DMS53 treated with DMSO at 0.1 percent for 48 hours (cell line): ENCODE measurements at regions not wholly inside any gene's neighbourhood (a gene's known extent, or its start where the extent isn't known, plus 50 kb on each side); places are given as distances from the start of the nearest gene placed in this dataset.

Experiments used
- DNase-seq: peaks from one replicate; lab custom pipeline; 2025; ENCODE audit not compliant: unreplicated experiment; lab: John Stamatoyannopoulos, UW

GRCh38 chr17:77592106-77592865 is 366.2 kb upstream of the TNRC6C start:
- no peak for DNase-seq

DNA sequence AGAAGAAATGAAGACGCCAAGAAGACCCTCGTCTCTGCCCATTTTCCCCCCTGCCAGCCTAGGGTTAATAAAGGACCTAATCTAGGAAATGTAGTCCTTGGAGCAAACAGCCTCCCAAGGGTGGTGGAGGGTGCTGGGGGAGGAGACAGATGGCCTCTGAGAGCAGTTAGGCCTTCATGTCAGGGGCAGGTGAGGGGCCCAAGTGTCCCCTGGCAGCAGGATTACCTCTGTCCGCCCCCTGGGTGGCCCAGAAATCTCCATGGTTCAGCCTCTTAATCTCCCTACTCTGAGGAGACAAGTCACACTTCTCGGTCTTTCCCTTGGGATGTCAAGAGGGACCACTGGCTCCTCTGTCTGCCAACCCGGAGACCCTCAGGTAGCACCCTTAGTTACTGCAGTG is 365.4 kb upstream of the TNRC6C start:
- no peak for DNase-seq

DNA sequence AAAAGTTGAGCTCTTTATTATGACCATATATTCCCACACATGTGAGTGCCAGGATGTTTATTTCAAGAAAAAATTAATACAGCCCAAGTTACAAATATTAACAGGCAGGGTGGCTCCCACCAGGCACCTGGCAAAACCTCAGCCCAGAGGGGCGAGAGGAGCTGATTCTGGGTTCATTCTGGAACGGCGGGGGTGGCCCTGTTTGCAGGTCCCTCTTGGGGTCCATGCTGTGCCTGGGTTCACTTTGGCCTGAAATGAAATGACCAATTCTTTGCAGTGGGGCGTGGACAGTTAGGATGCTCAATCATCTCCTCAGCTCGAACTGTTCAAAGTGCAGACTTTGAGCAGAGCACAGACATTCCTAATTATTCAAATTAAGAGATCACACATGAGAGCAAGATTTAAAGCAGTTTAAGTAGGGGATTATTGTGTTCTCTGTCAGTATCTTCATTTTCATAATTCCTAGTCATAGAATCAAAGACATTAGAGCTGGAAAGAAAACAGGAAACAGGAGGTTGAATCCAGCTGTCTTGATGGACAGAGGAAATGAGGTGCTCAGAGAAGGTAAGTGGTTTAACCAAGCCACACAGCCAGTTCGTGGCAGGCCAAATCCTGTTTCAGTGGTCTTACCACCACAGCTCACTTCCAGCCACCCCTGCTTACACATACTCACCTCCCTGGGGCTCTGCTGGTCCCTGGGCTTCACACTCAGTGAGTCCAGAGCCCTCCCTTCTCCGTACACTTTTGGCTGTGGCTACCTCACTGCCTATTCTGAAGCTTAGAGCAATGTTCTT is 363.9 kb upstream of the TNRC6C start:
- DNase-seq, result no peak

DNA sequence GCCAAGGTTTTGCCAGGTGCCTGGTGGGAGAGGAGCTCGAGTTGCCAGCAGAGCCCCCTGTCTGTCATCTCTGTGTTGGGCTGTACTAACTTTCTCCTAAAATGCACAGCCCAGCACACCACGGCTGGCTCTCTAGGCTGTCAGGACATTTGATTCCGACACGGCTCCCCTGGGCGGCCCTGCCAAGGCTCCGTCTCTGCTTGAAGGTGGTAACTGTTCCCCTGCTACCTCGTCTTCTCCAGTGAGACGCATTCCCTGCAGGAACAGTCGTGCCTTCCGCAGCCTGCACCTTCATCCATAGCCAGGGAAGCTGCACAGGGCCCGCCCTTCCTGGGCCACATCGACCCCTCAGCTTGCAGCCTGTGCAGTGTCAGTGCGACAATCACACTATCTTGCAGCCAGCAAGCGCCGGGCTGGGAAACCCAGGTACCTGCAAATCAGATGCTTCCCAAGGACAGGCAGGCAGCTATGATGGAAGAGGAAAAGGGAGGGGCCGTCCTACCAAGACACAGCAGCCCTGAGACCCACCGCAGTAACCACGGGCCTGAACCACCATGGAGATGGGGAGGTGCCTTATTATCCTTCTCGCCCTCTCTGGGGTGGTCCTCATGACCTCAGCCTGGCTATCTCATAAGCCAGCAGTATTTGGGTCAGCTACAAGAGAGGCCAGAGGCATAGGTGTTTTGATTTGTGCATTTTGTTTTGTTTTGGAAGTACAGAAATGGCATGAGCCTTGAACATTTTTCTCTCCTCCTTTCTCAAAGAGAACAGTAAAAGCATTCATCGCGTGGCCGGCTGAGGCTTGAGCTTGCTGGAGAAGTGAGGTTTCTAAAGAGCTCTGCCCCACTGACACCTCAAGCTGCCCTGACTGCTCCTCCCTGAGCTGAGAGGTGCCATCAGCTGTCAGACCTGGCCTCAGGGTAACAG is 361.7 kb upstream of the TNRC6C start:
- no peak for DNase-seq

- DNase-seq, result no peak
Observed at GRCh38 chr17:77597418-77598240, 360.9 kb upstream of the TNRC6C start.

GRCh38 chr17:77598241-77598620 is 360.3 kb upstream of the TNRC6C start:
- DNase-seq, result no peak

- no peak for DNase-seq
Observed at GRCh38 chr17:77599699-77600098, 358.8 kb upstream of the TNRC6C start.

DNA sequence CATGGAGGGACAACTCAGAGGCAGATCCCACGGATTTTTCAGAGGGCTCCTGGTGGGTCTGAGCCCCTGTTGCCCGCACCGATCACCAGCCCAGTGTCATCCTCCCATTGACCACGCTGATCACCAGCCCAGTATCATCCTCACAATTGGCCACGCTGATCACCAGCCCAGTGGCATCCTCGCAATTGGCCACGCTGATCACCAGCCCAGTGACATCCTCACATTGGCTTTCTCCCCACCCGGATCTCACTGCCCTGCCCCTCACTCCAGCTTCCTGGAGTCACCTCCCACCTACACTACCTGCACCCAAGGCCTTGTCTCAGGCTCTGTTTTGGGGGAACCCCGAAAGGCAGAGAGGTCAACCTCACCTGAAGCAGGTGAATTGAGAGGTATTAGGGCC is 358.2 kb upstream of the TNRC6C start:
- no peak for DNase-seq

DNA sequence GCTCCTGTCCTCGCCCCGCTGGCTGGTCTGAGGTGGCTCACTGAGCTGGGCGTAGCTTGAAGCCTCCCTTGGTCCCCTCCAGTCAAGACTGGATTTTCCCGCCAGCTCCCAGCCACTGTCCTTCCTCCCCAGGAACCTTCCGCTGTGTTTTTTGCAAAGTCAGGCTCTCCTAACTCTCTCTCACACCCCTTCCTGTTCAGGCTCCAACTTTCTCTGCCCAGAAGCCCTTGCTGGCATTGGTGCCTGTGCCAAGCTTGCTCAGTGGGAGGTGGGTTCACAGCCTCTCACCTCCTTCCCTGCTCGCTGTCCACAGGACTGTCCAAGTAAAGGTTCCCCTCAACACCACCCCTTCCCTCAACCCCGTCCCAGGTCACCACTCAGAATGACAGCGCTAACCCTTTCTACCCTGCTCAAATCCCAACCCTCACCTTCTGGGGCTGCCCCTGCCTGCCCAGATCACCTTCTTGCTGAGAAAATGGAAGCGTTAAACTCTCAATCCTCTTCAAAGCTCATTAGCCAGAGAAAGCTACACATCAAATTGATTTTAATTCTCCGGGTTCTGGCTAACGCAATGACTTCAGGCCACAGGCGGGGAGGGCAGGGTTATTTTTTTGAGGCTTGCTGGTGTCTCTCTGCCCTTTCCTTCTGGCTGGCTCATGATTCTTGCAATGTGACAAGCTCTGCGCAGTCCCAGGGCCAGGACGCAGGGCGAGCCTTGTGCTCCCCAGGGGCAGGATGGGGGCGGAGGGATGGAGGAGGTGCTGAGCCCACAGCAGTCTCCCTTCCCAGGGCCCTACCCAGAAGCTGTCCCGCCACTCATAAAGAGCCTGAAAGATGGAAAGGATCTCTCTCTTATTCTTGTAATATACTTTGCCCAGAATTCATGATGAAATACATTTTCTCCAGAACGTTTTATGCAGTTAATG is 357.2 kb upstream of the TNRC6C start:
- DNase-seq, result no peak

DNA sequence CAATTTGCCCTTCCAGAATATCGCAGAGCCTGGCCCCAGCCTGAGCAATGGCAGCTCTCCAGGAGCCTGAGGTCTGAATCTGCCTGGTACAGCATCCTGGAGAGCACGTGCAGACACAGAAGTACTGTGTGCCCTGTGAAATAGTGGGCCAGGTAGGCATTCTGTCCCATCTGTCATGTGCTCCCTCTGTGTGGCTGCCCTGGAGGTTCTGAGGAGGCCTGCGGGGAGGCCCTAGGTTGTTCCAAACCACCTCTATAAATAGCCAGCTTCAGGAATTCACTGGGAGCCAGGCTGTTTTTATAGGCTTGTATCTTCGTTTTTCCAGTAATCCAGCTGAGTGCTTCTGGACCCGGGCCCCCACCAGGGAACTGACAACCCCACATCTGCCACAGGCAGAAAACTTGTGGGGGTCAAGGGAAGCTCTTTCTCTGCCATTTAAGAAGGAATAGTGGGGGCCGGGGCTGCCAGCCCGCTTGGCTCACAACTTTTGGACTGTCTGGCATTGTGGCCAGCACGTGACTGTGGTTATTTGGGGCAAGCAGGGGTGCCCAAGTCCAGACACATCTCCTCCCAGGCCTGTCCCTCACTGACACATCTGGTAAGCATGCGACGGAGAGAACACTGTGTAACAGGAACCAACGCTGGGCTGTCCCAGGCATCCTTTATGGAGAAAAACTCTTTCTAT is 356.3 kb upstream of the TNRC6C start:
- no peak for DNase-seq

DNA sequence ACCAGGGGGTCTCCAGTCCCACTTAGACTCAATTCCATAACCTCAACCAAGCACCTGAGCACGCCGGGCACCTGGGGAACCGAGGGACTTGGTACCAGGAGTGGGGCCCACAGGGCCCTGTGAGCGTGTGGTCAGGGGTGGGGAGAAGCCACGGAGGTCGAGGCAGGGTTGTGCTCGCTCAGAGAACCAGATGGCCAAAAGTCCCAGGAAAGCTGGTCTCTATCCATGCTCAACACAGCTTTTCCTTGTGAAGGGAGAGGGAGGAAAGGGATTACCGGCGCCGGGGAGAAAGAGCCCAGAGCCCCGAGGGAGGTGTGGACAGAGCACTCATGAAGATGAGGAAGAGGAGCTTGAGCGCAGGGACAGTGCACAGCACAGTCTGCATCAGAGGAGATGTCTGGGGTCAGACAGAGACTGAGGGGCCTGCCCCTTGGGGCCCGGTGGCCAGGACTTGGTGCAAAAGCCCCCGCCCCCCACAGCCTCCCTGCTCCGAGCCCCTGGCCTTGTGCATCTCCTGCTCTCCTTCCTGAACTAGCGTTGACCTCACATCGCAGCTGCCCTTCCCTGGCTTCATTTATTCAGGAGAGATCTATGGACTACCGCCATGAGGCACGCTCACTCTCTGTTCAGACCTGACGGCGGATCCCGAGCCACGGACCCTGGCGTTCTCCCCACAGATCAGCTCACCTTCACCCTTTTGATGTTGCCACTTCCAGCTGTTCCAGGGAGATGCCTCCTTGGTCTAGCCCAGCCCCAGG is 355.4 kb upstream of the TNRC6C start:
- DNase-seq, result no peak

DNA sequence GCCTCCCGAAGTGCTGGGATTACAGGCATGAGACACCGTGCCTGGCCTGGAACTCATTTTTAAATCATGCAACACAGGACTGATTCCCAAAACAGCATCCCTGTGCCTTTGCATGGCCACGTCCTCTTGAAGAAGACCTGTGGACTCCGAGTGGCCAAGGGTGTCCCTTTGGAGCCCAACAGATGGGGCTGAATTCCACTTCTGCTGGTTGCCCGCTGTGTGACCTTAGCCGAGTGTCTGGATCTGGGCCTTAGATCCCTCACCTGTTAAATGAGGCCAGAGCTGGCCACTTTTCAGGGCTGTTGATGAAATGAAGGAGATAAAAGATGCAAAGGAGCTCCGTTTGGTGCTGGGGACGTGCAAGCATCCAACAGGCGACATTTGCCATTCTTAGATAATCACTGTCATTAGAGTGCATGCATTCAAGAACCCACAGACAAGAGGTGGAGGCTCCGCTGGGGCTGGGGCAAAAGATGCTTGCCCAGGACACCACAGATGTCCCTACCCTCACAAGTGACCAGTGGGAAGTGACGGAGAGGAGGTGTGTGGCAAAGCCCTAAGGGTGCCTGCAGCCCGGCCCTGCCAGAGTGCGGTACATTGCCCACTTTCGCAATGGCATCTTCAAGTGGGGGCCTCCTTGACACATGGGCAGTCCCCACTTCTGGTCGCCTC is 354.1 kb upstream of the TNRC6C start:
- DNase-seq, result no peak

- no peak for DNase-seq
Observed at GRCh38 chr17:77604973-77605313, 353.6 kb upstream of the TNRC6C start.

GRCh38 chr17:77606146-77606864 is 352.2 kb upstream of the TNRC6C start:
- DNase-seq, result no peak

GRCh38 chr17:77606865-77607210 is 351.7 kb upstream of the TNRC6C start:
- no peak for DNase-seq

DNA sequence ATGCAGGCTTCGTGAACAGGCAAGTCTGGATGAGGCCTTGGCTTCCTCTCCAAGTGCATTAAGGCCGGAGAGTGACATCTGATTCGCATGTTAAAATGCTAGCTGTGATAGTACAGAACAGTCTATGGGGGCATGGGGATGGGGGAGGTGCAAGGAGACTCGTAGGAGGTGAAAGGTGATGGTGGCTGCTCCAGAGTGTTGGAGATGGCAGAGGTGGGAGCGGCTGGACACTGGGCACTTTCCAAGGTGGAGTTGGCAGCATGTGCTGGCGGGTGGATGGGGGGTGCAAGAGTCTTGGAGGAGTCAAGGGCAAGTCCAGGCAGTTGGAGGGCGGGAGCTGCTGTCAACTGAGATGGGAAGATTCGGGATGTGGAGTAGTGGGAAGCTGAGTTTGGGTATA is 350.9 kb upstream of the TNRC6C start:
- DNase-seq, result no peak

GRCh38 chr17:77608431-77608830 is 350.1 kb upstream of the TNRC6C start:
- no peak for DNase-seq
